Mucosa of stomach (tissue), 1 donor: ENCODE measurements at regions not wholly inside any gene's neighbourhood (a gene's known extent, or its start where the extent isn't known, plus 50 kb on each side); places are given as distances from the start of the nearest gene placed in this dataset.

Experiments
- H3K27me3 ChIP-seq: one replicate; pipeline ENCODE4 v1.7.0; 2013; ENCODE audit warnings: mild to moderate bottlenecking, low read length; ENCODE audit not compliant: control insufficient read depth, insufficient read depth
- H3K36me3 ChIP-seq: one replicate; pipeline ENCODE4 v1.7.0; 2013; ENCODE audit warnings: low read length; ENCODE audit not compliant: control insufficient read depth, insufficient read depth
- H3K4me1 ChIP-seq: one replicate; pipeline ENCODE4 v1.7.0; 2013; ENCODE audit warnings: mild to moderate bottlenecking, low read length; ENCODE audit not compliant: control insufficient read depth, insufficient read depth
- H3K4me3 ChIP-seq: one replicate; pipeline ENCODE4 v1.7.0; 2013; ENCODE audit warnings: low read length
- H3K9ac ChIP-seq: one replicate; pipeline ENCODE4 v1.7.0; 2013; ENCODE audit warnings: mild to moderate bottlenecking, low read length, moderate library complexity
- H3K9me3 ChIP-seq: one replicate; pipeline ENCODE4 v1.7.0; 2013; ENCODE audit warnings: mild to moderate bottlenecking, low read length, moderate library complexity; ENCODE audit not compliant: control insufficient read depth
- donor health status: Pancreatic carcinoma.

DNA sequence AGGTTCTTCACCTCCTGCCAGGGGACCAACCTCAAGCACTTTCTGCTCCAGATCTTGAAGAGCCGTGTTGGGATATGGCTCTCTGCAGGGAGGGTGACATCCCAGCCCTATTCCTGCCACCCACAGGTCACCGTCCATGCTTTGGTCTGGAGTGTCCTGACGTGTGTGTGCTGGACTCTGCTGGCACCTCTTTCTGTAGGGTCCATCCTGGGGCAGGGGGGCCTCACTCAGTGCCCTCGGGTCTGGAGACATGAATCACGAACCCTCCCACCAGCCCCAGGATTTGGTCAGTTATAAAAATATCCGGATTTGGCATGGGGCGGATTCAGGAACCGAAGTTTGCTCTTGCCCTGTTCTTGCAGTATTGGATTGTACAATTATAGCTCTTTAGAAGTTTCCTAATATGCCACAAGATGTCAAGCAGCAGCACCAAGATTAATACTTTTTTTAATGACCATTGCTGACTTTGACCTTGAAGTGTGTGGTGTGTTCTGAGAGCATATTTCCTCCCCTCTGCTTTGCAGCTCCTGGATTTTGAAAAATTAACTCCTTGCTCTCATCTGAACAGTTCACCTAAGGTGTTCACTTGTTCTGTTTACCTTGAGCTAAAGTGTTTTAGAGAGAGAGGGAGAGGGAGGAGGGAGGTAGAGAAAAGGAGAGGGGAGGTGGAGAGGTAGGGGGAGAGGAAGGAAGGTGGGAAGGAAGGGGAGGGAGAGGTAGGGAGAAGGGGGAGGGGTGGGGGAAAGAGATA, 95.4 kb upstream of the SHH start:
- Histone ChIP-seq H3K27me3 (no peaks in the 10 kb centered on the region), H3K36me3 (no peaks in the 10 kb centered on the region), H3K4me3 (no peak overlapping the region), H3K4me1 (peaks cover 29% of the 10 kb centered on the region), H3K9ac (peak overlapping the region; percentile 25), H3K9me3 (no peaks in the 10 kb centered on the region)

DNA sequence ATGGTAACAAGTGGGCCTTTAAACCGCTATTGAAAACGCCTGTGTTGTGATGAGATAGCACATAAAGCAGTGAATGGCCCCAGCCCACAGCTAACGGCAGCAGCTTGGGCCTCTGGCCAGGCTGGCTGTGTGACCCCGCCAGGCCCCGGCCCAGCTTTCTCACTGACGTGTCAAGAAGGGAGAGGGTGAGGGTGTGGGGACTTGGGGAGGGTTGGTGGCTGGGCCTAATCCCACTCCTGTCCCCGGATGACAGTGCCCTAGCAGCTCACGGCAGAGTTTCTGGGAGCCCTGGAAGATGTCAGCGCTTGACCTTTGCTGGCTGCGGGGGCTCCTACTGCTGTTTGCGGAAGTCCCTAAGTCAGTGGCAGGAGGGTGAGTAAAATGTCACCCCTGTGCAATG, 88.9 kb upstream of the SHH start:
- peaks cover 7% of the 10 kb centered on the region for H3K4me1 ChIP-seq
- no peaks in the 10 kb centered on the region for H3K27me3 ChIP-seq
- H3K4me3 ChIP-seq = no peak overlapping the region
- no peak overlapping the region for H3K9ac ChIP-seq
- H3K36me3 ChIP-seq = no peaks in the 10 kb centered on the region
- H3K9me3 ChIP-seq = no peaks in the 10 kb centered on the region

DNA sequence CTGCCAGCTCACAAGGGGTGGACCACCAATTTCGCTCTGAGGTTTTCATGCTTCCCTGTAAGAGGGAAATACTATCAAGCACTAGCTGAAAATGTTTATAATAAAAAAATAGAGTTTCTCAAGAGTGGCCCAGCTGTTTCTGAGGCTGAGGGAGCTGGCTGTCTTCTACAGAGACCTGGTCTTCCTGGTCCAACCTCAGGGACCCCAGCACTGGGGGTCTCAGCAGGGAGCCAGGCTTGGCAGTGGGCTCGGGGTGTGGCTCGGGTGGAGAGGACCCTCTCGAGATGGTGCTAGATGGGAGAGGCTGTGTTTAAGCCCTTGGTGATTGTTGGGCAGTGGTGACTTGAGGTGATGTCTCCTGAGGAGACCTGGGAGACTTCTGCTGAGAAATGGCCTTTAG, 87.3 kb upstream of the SHH start:
- Histone ChIP-seq H3K9me3 (no peaks in the 10 kb centered on the region), H3K9ac (no peak overlapping the region), H3K36me3 (no peaks in the 10 kb centered on the region), H3K4me1 (peaks cover 7% of the 10 kb centered on the region), H3K27me3 (no peaks in the 10 kb centered on the region), H3K4me3 (no peak overlapping the region)

DNA sequence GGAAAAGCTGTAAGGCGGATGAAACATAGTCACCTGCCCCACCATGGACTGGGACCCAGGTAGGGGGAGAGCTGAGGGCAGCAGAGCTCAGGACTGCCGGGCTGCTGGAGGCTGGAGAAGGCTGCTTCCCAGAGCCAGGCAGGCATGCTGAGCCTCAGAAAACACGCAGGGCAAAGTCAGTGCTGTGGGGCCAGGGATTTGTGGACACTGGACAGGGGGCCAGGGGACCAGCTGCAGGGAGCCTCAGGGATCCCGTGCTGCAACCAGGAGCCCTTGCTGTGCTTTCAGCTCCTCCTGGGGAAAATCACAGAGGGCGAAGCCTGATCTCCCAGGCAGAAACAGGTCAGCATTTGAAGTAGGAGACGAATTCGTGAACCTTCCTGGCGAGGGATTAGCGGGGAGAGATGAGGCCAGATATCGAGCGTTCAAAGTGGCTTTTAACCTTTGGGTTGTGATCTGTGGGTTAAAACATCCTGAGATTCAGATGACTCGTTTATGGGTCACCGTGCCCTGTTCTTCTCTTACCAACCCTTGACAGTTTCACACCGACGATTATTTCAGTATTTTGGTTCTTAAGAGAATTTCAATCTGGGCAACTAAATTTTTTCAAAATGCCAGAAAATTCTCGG, 85.6 kb upstream of the SHH start:
- Histone ChIP-seq H3K9ac (no peak overlapping the region), H3K9me3 (no peaks in the 10 kb centered on the region), H3K4me1 (peaks cover 7% of the 10 kb centered on the region), H3K4me3 (no peak overlapping the region), H3K27me3 (no peaks in the 10 kb centered on the region), H3K36me3 (no peaks in the 10 kb centered on the region)

DNA sequence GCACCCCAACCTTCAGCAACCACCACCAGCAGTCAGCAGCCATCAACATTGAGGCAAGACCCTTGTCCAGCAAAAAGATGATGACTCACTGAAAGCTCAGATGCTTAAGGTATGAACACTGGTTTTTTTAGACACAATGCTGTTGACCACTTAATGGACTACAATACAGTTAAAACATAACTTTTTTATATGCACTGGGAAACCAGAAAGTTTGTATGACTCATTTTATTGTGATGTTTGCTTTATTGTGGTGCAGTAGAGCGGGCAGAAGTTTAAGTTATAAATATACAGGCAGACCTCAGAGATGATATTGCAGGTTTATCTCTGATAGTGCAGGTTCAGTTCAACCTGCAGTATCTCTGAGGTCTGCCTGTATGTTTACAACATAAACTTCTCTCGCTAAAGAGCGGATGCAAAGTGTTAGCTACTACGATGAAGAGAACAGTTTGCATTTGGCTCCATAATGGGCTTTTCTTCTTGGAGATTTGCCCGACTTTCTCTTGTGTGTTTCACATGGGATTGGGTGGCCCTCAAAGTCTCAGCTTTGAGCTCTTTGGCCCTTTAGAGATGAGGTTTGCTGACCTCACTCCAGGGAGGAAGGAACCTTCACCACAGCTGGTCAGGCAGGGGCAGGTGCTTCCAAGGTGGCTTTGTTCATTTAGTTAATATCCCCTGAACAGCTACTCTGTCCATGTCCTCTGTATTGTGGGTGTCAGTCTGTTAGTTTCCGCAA, 84.4 kb upstream of the SHH start:
- Histone ChIP-seq H3K9ac (no peak overlapping the region), H3K27me3 (no peaks in the 10 kb centered on the region), H3K9me3 (no peaks in the 10 kb centered on the region), H3K36me3 (no peaks in the 10 kb centered on the region), H3K4me3 (no peak overlapping the region), H3K4me1 (peaks cover 7% of the 10 kb centered on the region)

DNA sequence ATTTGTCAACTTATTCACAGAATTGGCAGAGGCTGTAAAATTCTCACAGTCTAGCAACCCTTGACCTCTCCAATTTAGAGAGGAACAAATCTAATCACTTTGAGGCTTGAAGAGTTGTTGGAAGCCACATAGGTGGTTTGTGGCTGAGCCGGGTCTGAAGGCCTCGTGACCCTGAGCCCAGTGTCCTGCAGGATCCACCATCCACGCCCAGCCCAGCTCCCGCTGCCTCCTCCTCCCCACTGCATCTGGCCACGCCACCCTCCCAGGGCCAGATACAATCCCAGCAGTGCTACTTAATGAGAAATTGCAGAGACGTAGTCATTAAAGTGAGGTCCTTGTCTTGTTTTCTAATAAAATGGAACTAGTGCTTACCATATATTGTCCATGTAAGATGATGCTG, 81.4 kb upstream of the SHH start:
- Histone ChIP-seq H3K4me1 (peaks cover 32% of the 10 kb centered on the region), H3K4me3 (no peak overlapping the region), H3K9ac (no peak overlapping the region), H3K27me3 (no peaks in the 10 kb centered on the region), H3K36me3 (no peaks in the 10 kb centered on the region), H3K9me3 (no peaks in the 10 kb centered on the region)

DNA sequence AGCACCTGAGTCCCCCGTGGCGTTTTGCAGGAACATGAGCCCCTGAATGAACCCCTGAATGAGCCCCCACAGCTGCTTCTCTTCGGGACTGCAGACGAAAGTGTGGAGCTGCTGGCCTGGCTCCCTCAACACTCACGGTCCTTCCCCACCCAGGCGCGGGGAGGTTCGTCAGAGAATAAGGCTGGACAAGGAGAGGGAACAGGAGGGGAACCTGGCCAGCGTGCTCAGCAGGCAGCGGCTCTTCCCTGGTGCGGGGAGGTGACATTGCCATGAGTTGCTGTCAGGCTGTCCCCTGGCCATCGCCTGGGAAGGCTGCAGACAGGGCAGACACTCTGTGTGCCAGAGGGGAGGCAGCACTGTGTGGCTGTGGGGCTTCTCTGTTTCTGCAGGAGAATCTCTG, 80.9 kb upstream of the SHH start:
- no peak overlapping the region for H3K9ac ChIP-seq
- H3K9me3 ChIP-seq = no peaks in the 10 kb centered on the region
- no peaks in the 10 kb centered on the region for H3K36me3 ChIP-seq
- H3K4me1 ChIP-seq = peaks cover 34% of the 10 kb centered on the region
- no peak overlapping the region for H3K4me3 ChIP-seq
- no peaks in the 10 kb centered on the region for H3K27me3 ChIP-seq

DNA sequence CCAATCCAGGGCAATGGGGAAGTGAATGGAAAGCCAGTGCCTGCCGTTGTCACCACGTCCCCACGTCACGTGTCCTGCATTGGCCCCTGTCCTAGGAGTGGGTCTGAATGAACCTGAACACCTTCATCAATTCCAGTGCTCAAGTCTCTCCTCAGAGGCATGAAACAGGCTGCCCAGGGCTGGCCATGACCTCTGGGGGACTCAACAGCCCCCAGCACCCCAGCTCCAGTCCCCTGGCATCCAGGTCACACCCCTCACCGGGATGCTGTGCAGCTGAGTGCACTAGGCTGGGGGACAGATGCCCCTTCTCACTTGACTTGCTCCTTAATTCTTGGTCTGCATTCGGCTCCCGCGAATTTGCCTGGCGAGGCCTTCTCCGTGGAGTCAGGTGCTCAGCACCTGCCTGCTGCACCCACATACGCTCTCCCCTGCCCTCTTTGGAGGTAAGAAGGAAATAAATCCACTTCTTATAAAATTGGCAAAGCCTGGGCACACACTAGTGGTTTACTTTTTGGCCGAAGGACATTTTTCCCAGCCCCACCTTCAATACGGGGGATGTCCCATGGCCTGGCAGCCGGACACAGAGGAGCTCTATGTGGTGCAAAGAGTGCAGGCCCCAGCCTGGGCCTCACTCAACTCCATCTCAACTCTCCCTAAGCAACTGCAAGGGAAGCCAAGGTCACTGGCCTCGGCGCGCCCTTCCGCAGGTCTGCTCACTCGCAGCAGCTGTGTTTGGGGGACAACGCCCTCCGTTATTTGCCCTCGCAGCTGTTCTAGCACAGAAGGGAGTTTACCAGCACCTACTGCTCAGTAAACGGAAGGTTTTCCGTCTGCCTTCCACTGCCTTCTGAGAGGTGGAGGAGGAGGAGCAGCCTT, 77.6 kb upstream of the SHH start:
- Histone ChIP-seq H3K9ac (peak overlapping the region; percentile 73), H3K4me1 (peaks cover 41% of the 10 kb centered on the region), H3K27me3 (no peaks in the 10 kb centered on the region), H3K36me3 (no peaks in the 10 kb centered on the region), H3K9me3 (no peaks in the 10 kb centered on the region), H3K4me3 (no peak overlapping the region)

DNA sequence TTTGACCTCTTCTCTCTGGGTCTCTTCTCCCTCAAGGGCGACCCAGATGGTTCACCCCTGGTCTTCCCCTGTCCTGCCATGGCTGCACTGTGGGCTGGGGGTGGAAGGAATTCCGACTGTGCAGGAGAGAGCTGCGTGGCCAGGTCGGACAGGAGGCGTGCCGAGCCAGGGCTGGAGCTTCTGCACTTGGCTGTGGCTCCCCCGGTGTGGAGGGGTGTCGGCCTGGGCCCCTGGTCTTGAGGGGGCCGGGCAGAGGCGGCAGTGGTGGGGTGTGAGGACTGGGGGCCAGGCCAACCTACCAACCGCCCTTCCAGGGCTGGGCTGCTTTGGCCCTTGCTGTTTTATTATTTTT, 74.9 kb upstream of the SHH start:
- Histone ChIP-seq H3K36me3 (no peaks in the 10 kb centered on the region), H3K9me3 (no peaks in the 10 kb centered on the region), H3K9ac (no peak overlapping the region), H3K4me1 (peaks cover 50% of the 10 kb centered on the region), H3K27me3 (no peaks in the 10 kb centered on the region), H3K4me3 (no peak overlapping the region)

DNA sequence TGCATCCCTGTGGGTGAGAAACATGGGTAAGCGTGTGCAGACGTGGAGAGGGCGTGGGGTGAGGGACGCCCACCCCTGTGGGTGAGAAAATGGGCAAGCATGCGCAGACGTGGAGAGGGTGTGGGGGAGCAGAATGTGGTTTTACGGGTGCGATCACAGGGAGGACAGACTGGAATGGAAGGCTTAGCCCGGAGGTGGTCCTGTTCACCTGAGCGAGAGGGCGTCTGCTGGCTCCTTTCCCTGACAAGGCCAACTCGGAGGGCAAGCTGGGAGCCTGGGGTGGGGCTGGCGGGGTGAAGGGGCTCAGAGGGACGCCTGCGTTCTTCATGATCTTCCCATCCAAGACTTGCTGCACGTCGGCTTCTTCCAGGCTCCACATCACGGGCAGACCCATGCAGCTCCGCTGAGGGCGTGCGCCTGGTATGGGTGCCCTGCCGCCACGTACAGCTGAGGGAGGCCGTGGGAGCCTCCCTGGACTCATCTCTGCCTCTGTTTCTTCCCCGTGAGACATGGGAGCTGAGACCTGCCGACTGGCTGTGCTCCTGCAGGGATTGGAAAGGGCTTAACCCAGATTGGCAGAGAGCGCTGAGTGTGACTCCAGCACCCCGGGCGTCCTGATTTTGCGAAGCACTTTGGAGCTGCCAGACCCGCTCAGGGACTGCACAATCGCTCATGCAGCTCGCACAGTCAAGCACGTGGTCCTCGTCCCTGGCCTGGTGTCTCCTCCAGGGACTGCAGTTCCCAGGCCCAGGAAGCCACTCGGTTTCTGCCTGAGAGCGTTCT, 74.3 kb upstream of the SHH start:
- Histone ChIP-seq H3K4me1 (peaks cover 50% of the 10 kb centered on the region), H3K36me3 (no peaks in the 10 kb centered on the region), H3K9ac (no peak overlapping the region), H3K9me3 (no peaks in the 10 kb centered on the region), H3K27me3 (no peaks in the 10 kb centered on the region), H3K4me3 (no peak overlapping the region)
